H9 (cell line): ENCODE measurements at regions not wholly inside any gene's neighbourhood (a gene's known extent, or its start where the extent isn't known, plus 50 kb on each side); places are given as distances from the start of the nearest gene placed in this dataset.

Source experiments
- DNase-seq: peaks from one replicate; pipeline ENCODE4 v3.0.0-alpha.2; 2017
- H2AFZ ChIP-seq: one replicate; pipeline ENCODE4 v1.6.1; 2013; ENCODE audit warnings: mild to moderate bottlenecking, low read length, control low read depth, moderate library complexity
- H2AK5ac ChIP-seq: 2 replicates; pipeline ENCODE4 v1.6.1; 2013; ENCODE audit warnings: low read length, control low read depth, mixed read lengths; ENCODE audit not compliant: insufficient read length
- H2BK120ac ChIP-seq: one replicate; pipeline ENCODE4 v1.6.1; 2013; ENCODE audit warnings: low read depth, mild to moderate bottlenecking, low read length, control low read depth, inconsistent platforms; ENCODE audit not compliant: poor library complexity, severe bottlenecking
- H2BK12ac ChIP-seq: 2 replicates; pipeline ENCODE4 v1.6.1; 2013; ENCODE audit warnings: low read length, control low read depth, mixed read lengths, low read depth; ENCODE audit not compliant: insufficient read length
- H2BK15ac ChIP-seq: 2 replicates; pipeline ENCODE4 v1.6.1; 2013; ENCODE audit warnings: low read depth, low read length, control low read depth
- H2BK20ac ChIP-seq: one replicate; pipeline ENCODE4 v1.6.1; 2013; ENCODE audit warnings: low read depth, mild to moderate bottlenecking, low read length, control low read depth, inconsistent platforms; ENCODE audit not compliant: poor library complexity, severe bottlenecking
- H2BK5ac ChIP-seq: 2 replicates; pipeline ENCODE4 v1.6.1; 2013; ENCODE audit warnings: low read length, control low read depth, mixed read lengths; ENCODE audit not compliant: insufficient read length
- H3K14ac ChIP-seq: 2 replicates; pipeline ENCODE4 v1.6.1; 2013; ENCODE audit warnings: low read length, control low read depth; ENCODE audit not compliant: insufficient read depth
- H3K18ac ChIP-seq: 2 replicates; pipeline ENCODE4 v1.6.1; 2013; ENCODE audit warnings: low read depth, mild to moderate bottlenecking, mixed read lengths, low read length, control low read depth; ENCODE audit not compliant: insufficient read length
- H3K23ac ChIP-seq: 2 replicates; pipeline ENCODE4 v1.6.1; 2013; ENCODE audit warnings: low read length, control low read depth, mixed read lengths, low read depth; ENCODE audit not compliant: insufficient read length
- H3K23me2 ChIP-seq: 2 replicates; pipeline ENCODE4 v1.6.1; 2013; ENCODE audit warnings: low read depth, mild to moderate bottlenecking, mixed read lengths, low read length, control low read depth; ENCODE audit not compliant: insufficient read length, poor library complexity, severe bottlenecking
- H3K27ac ChIP-seq: 2 replicates; pipeline ENCODE4 v1.5.1; 2013; ENCODE audit warnings: low read length, control low read depth, mixed read lengths, low read depth; ENCODE audit not compliant: insufficient read length
- H3K27me3 ChIP-seq: 2 replicates; pipeline ENCODE4 v1.6.1; 2013; ENCODE audit warnings: low read length, control low read depth, inconsistent platforms; ENCODE audit not compliant: insufficient read depth
- H3K4ac ChIP-seq: 2 replicates; pipeline ENCODE4 v1.6.1; 2013; ENCODE audit warnings: low read depth, mild to moderate bottlenecking, control low read depth, inconsistent platforms, low read length, moderate library complexity
- H3K4me1 ChIP-seq: 2 replicates; pipeline ENCODE4 v1.6.1; 2013; ENCODE audit warnings: low read length, control low read depth, inconsistent platforms; ENCODE audit not compliant: insufficient read depth
- H3K4me2 ChIP-seq: 2 replicates; pipeline ENCODE4 v1.6.1; 2013; ENCODE audit warnings: low read length, control low read depth, mixed read lengths; ENCODE audit not compliant: insufficient read length, insufficient read depth
- H3K56ac ChIP-seq: 2 replicates; pipeline ENCODE4 v1.6.1; 2013; ENCODE audit warnings: low read depth, mild to moderate bottlenecking, mixed read lengths, low read length, control low read depth; ENCODE audit not compliant: insufficient read length
- H3K79me1 ChIP-seq: 2 replicates; pipeline ENCODE4 v1.6.1; 2013; ENCODE audit warnings: low read depth, mild to moderate bottlenecking, moderate library complexity, low read length, control low read depth, inconsistent platforms; ENCODE audit not compliant: insufficient read depth, poor library complexity, severe bottlenecking
- H3K79me2 ChIP-seq: 2 replicates; pipeline ENCODE4 v1.6.1; 2013; ENCODE audit warnings: low read length, control low read depth, inconsistent platforms; ENCODE audit not compliant: insufficient read depth
- H3K9ac ChIP-seq: 2 replicates; pipeline ENCODE4 v1.6.1; 2013; ENCODE audit warnings: low read length, control low read depth, mixed read lengths; ENCODE audit not compliant: insufficient read length; ENCODE audit errors: extremely low read depth
- H3K9me3 ChIP-seq: one replicate; pipeline ENCODE4 v1.6.1; 2013; ENCODE audit warnings: low read depth, low read length, inconsistent platforms; ENCODE audit not compliant: control insufficient read depth
- H3T11ph ChIP-seq: one replicate; pipeline ENCODE4 v1.6.1; 2013; ENCODE audit warnings: mild to moderate bottlenecking, low read length, control low read depth, inconsistent platforms
- H4K20me1 ChIP-seq: one replicate; pipeline ENCODE4 v1.6.1; 2013; ENCODE audit not compliant: control insufficient read depth, insufficient read length, insufficient read depth
- H4K5ac ChIP-seq: 2 replicates; pipeline ENCODE4 v1.6.1; 2013; ENCODE audit warnings: low read depth, mild to moderate bottlenecking, mixed read lengths, low read length, control low read depth; ENCODE audit not compliant: insufficient read length
- H4K8ac ChIP-seq: replicated peaks from 2 replicates; pipeline ENCODE4 v1.6.1; 2013; ENCODE audit warnings: low read length, control low read depth, mixed read lengths, low read depth; ENCODE audit not compliant: insufficient read length
- H4K91ac ChIP-seq: 2 replicates; pipeline ENCODE4 v1.6.1; 2013; ENCODE audit warnings: low read depth, mild to moderate bottlenecking, moderate library complexity, mixed read lengths, low read length, control low read depth; ENCODE audit not compliant: insufficient read length
- H3K27ac Mint-ChIP-seq, 3 experiments: 2 replicates in 2 of 3; 3 replicates in 1 of 3; pipeline ENCODE4 v1.8.0; 2020 to 2021; ENCODE audit warnings: mixed read lengths in 3 of 3, mild to moderate bottlenecking in 1 of 3, moderate library complexity in 1 of 3
- H3K27me3 Mint-ChIP-seq: 2 replicates; pipeline ENCODE4 v1.8.0; 2021; ENCODE audit warnings: low read depth, mild to moderate bottlenecking, moderate library complexity, mixed read lengths
- H3K36me3 Mint-ChIP-seq, 3 experiments: 2 replicates in 2 of 3; 3 replicates in 1 of 3; pipeline ENCODE4 v1.8.0; 2020 to 2021; ENCODE audit warnings: low read depth in 3 of 3, mixed read lengths in 3 of 3; ENCODE audit not compliant: insufficient read depth in 1 of 3
- H3K4me1 Mint-ChIP-seq, 2 experiments: 2 replicates each; pipeline ENCODE4 v1.8.0; 2020; ENCODE audit warnings: mixed read lengths in 2 of 2
- H3K4me3 Mint-ChIP-seq, 2 experiments: 2 replicates in 1 of 2; 3 replicates in 1 of 2; pipeline ENCODE4 v1.8.0; 2020 to 2021; ENCODE audit warnings: mild to moderate bottlenecking in 2 of 2, mixed read lengths in 2 of 2, moderate library complexity in 1 of 2
- H3K9me3 Mint-ChIP-seq, 2 experiments: 2 replicates in 1 of 2; 3 replicates in 1 of 2; pipeline ENCODE4 v1.8.0; 2020; ENCODE audit warnings: mild to moderate bottlenecking in 2 of 2, mixed read lengths in 2 of 2, moderate library complexity in 1 of 2
- whole genome bisulfite sequencing: extraction: QIAGEN DNeasy Blood & Tissue Kit; methylation state at CpG from one replicate; pipeline ENCODE4 v1.1.7; 2013; ENCODE audit warnings: missing lambda C conversion rate, low lambda C conversion rate, mixed read lengths; ENCODE audit not compliant: insufficient read length; ENCODE audit errors: extremely low coverage; 5-methylcytosine and 5-hydroxymethylcytosine counted together
- TF ChIP-seq, protein P1 (sequence below): fragments of 200-600 bp; sonication (generic); conservative IDR thresholded peaks from 3 replicates; pipeline ENCODE4 v1.8.0; 2021; ENCODE audit warnings: antibody characterized with exemption, mild to moderate bottlenecking

DNA sequence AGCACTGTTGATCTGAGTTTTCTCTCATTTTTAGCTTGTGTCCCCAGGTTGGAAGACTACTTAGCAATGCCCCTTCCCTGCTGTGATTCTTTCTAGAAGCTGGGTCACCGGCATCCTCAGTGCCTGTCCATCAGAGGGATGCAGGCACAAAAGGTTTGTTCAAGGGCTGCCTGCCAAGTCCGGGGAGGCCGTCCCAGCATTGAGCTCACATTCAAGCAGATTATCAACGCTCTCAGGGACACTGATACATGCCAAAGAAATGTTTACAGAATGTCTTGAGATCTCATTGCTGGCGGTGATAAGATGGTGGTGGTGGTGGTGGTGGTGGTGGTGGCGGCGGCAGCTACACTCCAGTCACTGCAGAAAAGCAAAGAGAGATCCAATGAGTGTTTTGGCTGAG, 79.6 kb upstream of the VCX3A start:
- H3K9me3 ChIP-seq = no peaks in the 10 kb centered on the region
- H3K27me3 ChIP-seq = no peaks in the 10 kb centered on the region
- no peak overlapping the region for H4K8ac ChIP-seq
- H2BK15ac ChIP-seq = no peak overlapping the region
- no peak overlapping the region for H2BK5ac ChIP-seq
- no peaks in the 10 kb centered on the region for H4K20me1 ChIP-seq
- H4K5ac ChIP-seq = no peak overlapping the region
- H3K27ac ChIP-seq = no peak overlapping the region
- no peak overlapping the region for H3T11ph ChIP-seq
- no peak overlapping the region for H2AFZ ChIP-seq
- H3K79me2 ChIP-seq = no peaks in the 10 kb centered on the region
- no peak overlapping the region for H2BK120ac ChIP-seq
- H3K79me1 ChIP-seq = no peaks in the 10 kb centered on the region
- no peaks in the 10 kb centered on the region for H3K4me1 ChIP-seq
- Mint-ChIP-seq H3K4me1 (no peaks in the 10 kb centered on the region), H3K27me3 (no peaks in the 10 kb centered on the region), H3K9me3 (peaks cover 11 to 14% of the 10 kb centered on the region in 2 experiments), H3K4me3 (no peak overlapping the region), H3K27ac (no peak overlapping the region), H3K36me3 (peaks cover 0 to 25% (median 11%) of the 10 kb centered on the region in 3 experiments; a peak in 5 of 7 replicates)
- no peak overlapping the region for H2BK20ac ChIP-seq
- H2BK12ac ChIP-seq = no peak overlapping the region
- H3K18ac ChIP-seq = no peak overlapping the region
- no peak overlapping the region for H4K91ac ChIP-seq
- H2AK5ac ChIP-seq = no peak overlapping the region
- no peak overlapping the region for H3K56ac ChIP-seq
- no peak overlapping the region for H3K4ac ChIP-seq
- WGBS = no CpG with 5 or more reads among the region's 7 CpGs
- H3K4me2 ChIP-seq = no peak overlapping the region
- no peak overlapping the region for H3K9ac ChIP-seq
- no peaks in the 10 kb centered on the region for H3K23me2 ChIP-seq
- DNase-seq = no peak
- H3K23ac ChIP-seq = no peak overlapping the region
- TF ChIP-seq, protein P1, sequence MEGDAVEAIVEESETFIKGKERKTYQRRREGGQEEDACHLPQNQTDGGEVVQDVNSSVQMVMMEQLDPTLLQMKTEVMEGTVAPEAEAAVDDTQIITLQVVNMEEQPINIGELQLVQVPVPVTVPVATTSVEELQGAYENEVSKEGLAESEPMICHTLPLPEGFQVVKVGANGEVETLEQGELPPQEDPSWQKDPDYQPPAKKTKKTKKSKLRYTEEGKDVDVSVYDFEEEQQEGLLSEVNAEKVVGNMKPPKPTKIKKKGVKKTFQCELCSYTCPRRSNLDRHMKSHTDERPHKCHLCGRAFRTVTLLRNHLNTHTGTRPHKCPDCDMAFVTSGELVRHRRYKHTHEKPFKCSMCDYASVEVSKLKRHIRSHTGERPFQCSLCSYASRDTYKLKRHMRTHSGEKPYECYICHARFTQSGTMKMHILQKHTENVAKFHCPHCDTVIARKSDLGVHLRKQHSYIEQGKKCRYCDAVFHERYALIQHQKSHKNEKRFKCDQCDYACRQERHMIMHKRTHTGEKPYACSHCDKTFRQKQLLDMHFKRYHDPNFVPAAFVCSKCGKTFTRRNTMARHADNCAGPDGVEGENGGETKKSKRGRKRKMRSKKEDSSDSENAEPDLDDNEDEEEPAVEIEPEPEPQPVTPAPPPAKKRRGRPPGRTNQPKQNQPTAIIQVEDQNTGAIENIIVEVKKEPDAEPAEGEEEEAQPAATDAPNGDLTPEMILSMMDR = no peak
- no peak overlapping the region for H3K14ac ChIP-seq
